ENCODE measurements at regions not wholly inside any gene's neighbourhood (a gene's known extent, or its start where the extent isn't known, plus 50 kb on each side); places are given as distances from the start of the nearest gene placed in this dataset.

GRCh38 chr2:239473211-239473805, 72.5 kb upstream of the HDAC4 start:
- no peak for DNase-seq

GRCh38 chr2:239472235-239472775, 71.5 kb upstream of the HDAC4 start:
- no peak for DNase-seq

- no peak for DNase-seq
Measured at GRCh38 chr2:239471011-239471792, 70.4 kb upstream of the HDAC4 start.

- DNase-seq, result no peak
Measured at GRCh38 chr2:239470151-239470900, 69.5 kb upstream of the HDAC4 start.

GRCh38 chr2:239469106-239469960, 68.5 kb upstream of the HDAC4 start:
- DNase-seq, result no peak

GRCh38 chr2:239468491-239469105, 67.8 kb upstream of the HDAC4 start:
- no peak for DNase-seq

GRCh38 chr2:239467956-239468490, 67.2 kb upstream of the HDAC4 start:
- DNase-seq, result no peak

- DNase-seq, result no peak
Measured at GRCh38 chr2:239467281-239467955, 66.6 kb upstream of the HDAC4 start.

GRCh38 chr2:239466755-239467271, 66.0 kb upstream of the HDAC4 start:
- DNase-seq, result no peak

- no peak for DNase-seq
Measured at GRCh38 chr2:239466061-239466754, 65.4 kb upstream of the HDAC4 start.

GRCh38 chr2:239465017-239466001, 64.5 kb upstream of the HDAC4 start:
- DNase-seq, result no peak

- DNase-seq, result no peak
Measured at GRCh38 chr2:239464166-239465016, 63.6 kb upstream of the HDAC4 start.

GRCh38 chr2:239463541-239464165, 62.8 kb upstream of the HDAC4 start:
- no peak for DNase-seq

- DNase-seq, result no peak
Measured at GRCh38 chr2:239462671-239463506, 62.1 kb upstream of the HDAC4 start.

GRCh38 chr2:239462191-239462515, 61.3 kb upstream of the HDAC4 start:
- DNase-seq, result no peak

- DNase-seq, result no peak
Measured at GRCh38 chr2:239461291-239462190, 60.7 kb upstream of the HDAC4 start.

Data from activated CD4-positive, alpha-beta T cell treated with anti-CD3 and anti-CD28 coated beads for 4 hours (primary cell).